ENCODE measurements at regions not wholly inside any gene's neighbourhood (a gene's known extent, or its start where the extent isn't known, plus 50 kb on each side); places are given as distances from the start of the nearest gene placed in this dataset.

DNA sequence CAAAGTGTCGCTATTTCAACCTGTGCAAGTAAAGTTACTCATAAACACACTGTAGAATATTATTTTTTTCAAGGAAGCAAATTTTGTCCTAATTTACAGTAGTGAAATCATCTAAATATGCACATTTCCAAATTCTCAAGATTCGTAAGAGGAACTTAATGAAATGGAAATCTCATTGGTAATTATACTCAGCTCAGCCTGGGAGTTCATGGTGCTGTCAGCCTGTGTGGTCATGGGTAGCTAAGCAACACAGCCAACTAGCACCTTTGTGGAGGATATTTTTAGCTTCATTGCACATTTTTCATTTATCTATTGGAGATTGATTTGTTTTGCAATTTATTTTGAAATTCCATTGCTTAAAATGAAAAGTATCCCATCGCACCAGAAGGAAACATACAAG is 975.7 kb upstream of the ZEB2 start:
- TF ChIP-seq, protein P1, sequence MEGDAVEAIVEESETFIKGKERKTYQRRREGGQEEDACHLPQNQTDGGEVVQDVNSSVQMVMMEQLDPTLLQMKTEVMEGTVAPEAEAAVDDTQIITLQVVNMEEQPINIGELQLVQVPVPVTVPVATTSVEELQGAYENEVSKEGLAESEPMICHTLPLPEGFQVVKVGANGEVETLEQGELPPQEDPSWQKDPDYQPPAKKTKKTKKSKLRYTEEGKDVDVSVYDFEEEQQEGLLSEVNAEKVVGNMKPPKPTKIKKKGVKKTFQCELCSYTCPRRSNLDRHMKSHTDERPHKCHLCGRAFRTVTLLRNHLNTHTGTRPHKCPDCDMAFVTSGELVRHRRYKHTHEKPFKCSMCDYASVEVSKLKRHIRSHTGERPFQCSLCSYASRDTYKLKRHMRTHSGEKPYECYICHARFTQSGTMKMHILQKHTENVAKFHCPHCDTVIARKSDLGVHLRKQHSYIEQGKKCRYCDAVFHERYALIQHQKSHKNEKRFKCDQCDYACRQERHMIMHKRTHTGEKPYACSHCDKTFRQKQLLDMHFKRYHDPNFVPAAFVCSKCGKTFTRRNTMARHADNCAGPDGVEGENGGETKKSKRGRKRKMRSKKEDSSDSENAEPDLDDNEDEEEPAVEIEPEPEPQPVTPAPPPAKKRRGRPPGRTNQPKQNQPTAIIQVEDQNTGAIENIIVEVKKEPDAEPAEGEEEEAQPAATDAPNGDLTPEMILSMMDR (IDR thresholded peaks at IDR 0.05): no peak
- TF ChIP-seq POLR2A (IDR thresholded peaks at IDR 0.05): no peak
